Mesothelial cell of epicardium (in vitro differentiated cells): ENCODE measurements at regions not wholly inside any gene's neighbourhood (a gene's known extent, or its start where the extent isn't known, plus 50 kb on each side); places are given as distances from the start of the nearest gene placed in this dataset.

Experiments used
- DNase-seq, 2 experiments: peaks; one replicate each; pipeline ENCODE4 v3.0.0; 2021; ENCODE audit warnings: low spot score in 2 of 2; ENCODE audit not compliant: unreplicated experiment in 2 of 2
- H3K27ac Mint-ChIP-seq: 2 replicates; pipeline ENCODE4 v1.8.0; 2021; ENCODE audit warnings: mixed read lengths
- H3K27me3 Mint-ChIP-seq: 2 replicates; pipeline ENCODE4 v1.8.0; 2021; ENCODE audit warnings: low read depth, mixed read lengths
- H3K36me3 Mint-ChIP-seq: 2 replicates; pipeline ENCODE4 v1.8.0; 2021; ENCODE audit warnings: mixed read lengths
- H3K4me1 Mint-ChIP-seq: 2 replicates; pipeline ENCODE4 v1.8.0; 2021; ENCODE audit warnings: mixed read lengths
- H3K4me3 Mint-ChIP-seq: 2 replicates; pipeline ENCODE4 v1.8.0; 2021; ENCODE audit warnings: mild to moderate bottlenecking, moderate library complexity, mixed read lengths
- H3K9me3 Mint-ChIP-seq: 2 replicates; pipeline ENCODE4 v1.8.0; 2021; ENCODE audit warnings: mixed read lengths
- TF ChIP-seq, protein P1 (sequence below): fragments of 200-600 bp; sonication (generic); IDR thresholded peaks from one replicate; pipeline ENCODE4 v1.5.0; 2021; ENCODE audit warnings: antibody characterized with exemption; ENCODE audit not compliant: unreplicated experiment

DNA sequence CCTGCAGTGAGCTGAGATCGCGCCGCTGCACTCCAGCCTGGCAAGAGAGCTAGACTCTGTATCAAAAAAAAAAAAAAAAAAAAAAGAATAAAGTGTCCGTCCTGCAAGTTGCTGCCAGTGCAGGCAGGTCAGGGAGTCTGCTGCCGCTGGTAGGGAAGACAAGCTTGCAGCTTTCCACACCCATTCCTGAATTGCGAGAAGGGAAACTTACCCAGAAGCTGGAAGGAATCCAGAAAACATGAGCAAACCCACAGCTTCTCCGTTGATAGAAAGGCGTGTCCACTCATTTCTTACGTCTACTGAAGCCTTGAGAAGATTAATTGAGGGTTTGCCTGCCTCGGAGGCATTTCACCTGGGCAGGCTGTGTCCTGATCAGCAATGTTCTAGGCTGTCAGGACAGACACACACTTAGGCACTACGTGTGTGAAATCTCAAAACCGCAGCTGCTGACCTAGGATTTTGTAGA lies 61.6 kb upstream of the DSP start:
- Mint-ChIP-seq H3K36me3 (no peaks in the 10 kb centered on the region), H3K4me3 (peak overlapping the region; percentile 17), H3K9me3 (peaks cover 8% of the 10 kb centered on the region), H3K27ac (peak overlapping the region; percentile 79), H3K27me3 (no peaks in the 10 kb centered on the region), H3K4me1 (peaks cover 7% of the 10 kb centered on the region)
- TF ChIP-seq, protein P1, sequence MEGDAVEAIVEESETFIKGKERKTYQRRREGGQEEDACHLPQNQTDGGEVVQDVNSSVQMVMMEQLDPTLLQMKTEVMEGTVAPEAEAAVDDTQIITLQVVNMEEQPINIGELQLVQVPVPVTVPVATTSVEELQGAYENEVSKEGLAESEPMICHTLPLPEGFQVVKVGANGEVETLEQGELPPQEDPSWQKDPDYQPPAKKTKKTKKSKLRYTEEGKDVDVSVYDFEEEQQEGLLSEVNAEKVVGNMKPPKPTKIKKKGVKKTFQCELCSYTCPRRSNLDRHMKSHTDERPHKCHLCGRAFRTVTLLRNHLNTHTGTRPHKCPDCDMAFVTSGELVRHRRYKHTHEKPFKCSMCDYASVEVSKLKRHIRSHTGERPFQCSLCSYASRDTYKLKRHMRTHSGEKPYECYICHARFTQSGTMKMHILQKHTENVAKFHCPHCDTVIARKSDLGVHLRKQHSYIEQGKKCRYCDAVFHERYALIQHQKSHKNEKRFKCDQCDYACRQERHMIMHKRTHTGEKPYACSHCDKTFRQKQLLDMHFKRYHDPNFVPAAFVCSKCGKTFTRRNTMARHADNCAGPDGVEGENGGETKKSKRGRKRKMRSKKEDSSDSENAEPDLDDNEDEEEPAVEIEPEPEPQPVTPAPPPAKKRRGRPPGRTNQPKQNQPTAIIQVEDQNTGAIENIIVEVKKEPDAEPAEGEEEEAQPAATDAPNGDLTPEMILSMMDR, result no peak
- no peak for DNase-seq

DNA sequence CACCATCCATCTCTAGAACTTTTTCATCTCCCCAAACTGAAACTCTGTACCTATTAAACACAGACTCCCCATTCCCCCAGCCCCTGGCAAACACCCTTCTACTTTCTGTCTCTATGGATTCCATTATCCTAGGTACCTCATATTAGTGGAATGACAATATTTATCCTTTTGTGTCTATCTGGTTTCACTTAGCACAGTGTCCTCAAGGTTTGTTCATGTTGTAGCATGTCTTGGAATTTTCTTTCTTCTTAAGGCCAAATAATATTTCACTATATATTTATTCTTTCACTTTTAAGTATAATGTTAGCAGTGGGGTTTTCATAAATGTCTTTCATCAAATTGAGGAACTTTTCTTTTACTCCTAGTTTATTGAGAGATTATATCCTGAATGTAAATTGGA lies 56.8 kb upstream of the DSP start:
- Mint-ChIP-seq H3K27me3 (no peaks in the 10 kb centered on the region), H3K36me3 (no peaks in the 10 kb centered on the region), H3K27ac (no peak overlapping the region), H3K4me3 (no peak overlapping the region), H3K9me3 (peaks cover 8% of the 10 kb centered on the region), H3K4me1 (peaks cover 4% of the 10 kb centered on the region)
- TF ChIP-seq, protein P1, result no peak
- DNase-seq, result no peak

DNA sequence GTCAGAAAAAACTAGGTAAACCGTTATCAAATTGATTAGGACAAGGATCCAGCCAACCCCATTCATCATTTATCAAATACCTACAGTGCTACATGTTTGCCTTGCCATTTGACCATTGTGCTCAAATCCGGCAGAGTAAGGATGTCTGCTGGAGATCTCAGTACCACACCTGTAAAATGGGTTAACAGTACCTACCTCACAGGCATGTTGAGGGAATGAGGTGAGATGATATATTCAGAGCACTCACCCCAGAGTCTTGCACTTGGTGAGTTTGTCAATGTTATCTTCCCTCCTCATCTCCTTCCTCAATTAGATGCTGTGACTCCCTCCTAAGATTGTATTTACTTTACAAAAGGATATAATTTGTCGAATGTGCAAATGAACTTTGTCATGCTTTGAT lies 54.5 kb upstream of the DSP start:
- Mint-ChIP-seq H3K27ac (no peak overlapping the region), H3K36me3 (no peaks in the 10 kb centered on the region), H3K9me3 (peaks cover 10% of the 10 kb centered on the region), H3K4me3 (no peak overlapping the region), H3K4me1 (no peaks in the 10 kb centered on the region), H3K27me3 (no peaks in the 10 kb centered on the region)
- no peak for DNase-seq
- TF ChIP-seq, protein P1, result no peak

DNA sequence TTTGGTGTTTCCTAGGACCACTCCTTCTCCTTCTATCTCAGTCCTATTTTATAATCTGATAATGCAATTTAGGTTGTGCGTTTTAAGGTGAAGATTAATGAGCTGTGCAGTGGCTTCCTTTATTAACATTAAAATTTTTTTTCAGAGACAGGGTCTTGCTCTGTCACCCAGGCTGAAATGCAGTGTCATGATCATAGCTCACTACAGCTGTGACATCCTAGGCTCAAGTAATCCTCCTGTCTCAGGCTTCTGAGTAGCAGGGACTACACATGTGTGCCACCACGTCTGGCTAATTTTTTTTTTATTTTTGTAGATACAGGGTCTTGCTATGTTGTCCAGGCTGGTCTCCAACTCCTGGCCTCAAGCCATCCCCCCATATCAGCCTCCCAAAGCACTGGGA lies 53.0 kb upstream of the DSP start:
- Mint-ChIP-seq H3K9me3 (peaks cover 19% of the 10 kb centered on the region), H3K27me3 (no peaks in the 10 kb centered on the region), H3K4me3 (no peak overlapping the region), H3K4me1 (no peaks in the 10 kb centered on the region), H3K27ac (no peak overlapping the region), H3K36me3 (no peaks in the 10 kb centered on the region)
- TF ChIP-seq, protein P1, result no peak
- no peak for DNase-seq

DNA sequence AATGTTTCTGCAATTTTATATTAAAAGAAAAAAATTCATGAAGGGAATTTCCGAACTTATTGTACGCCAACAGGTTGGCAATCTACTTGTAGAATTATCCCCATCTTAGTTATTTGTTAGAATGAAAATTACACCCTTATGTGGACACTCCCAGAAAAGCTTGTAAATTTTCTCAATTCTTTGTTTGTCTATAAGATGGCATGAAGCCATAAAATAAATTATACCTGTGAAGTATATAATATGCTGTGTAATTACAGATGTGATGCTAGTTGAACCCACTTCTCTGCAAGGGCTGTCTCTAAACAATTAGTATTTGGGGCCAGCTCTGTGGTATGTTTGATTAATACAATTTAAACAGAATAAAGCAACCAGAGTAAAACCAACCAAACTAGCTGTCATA lies 52.1 kb upstream of the DSP start:
- Mint-ChIP-seq H3K27me3 (no peaks in the 10 kb centered on the region), H3K27ac (no peak overlapping the region), H3K4me1 (no peaks in the 10 kb centered on the region), H3K9me3 (peaks cover 18% of the 10 kb centered on the region), H3K4me3 (no peak overlapping the region), H3K36me3 (no peaks in the 10 kb centered on the region)
- no peak for DNase-seq
- TF ChIP-seq, protein P1, result no peak
